ENCODE measurements at regions not wholly inside any gene's neighbourhood (a gene's known extent, or its start where the extent isn't known, plus 50 kb on each side); places are given as distances from the start of the nearest gene placed in this dataset.

DNA sequence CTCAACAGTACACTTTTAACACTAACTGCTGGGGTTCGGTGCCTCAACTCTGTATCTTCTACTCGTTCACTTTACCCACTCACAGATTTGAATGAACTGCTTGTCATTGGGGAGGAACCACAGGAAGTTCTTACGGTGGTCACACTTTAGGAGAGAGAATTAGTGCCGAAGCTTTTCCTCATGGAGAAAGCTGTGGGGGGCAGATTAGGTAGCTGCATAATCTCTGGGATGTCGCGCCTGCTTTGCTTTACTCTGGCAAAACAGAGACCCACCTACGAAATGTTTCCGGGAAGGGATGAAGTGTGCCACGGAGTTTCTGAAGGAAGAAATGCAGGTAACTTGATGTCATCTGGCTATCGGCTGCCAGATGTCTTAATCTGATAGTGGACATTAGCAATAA, 949.7 kb upstream of the TENM3 start:
- no peaks in the 10 kb centered on the region for H3K9me3 ChIP-seq (replicated peaks in 1 of 2; ENCODE audit: control insufficient read depth in 1 of 2, insufficient read depth in 1 of 2, low read length in 2 of 2)
- no peaks in the 10 kb centered on the region for H3K4me1 ChIP-seq (ENCODE audit: control insufficient read depth in 1 of 2, insufficient read depth in 2 of 2, low read length in 2 of 2)
- no peaks in the 10 kb centered on the region for H3K27me3 ChIP-seq (ENCODE audit: control insufficient read depth in 2 of 2, insufficient read depth in 2 of 2, low read length in 2 of 2)
- Mint-ChIP-seq H3K27me3 (ENCODE audit: low read depth in 3 of 3) (peaks cover 0 to 2% (median 0%) of the 10 kb centered on the region in 3 donors), H3K9me3 (peaks cover 0 to 2% (median 0%) of the 10 kb centered on the region in 7 donors), H3K27ac (no peak overlapping the region), H3K4me3 (no peak overlapping the region), H3K36me3 (no peaks in the 10 kb centered on the region), H3K4me1 (no peaks in the 10 kb centered on the region)
- no peak overlapping the region for H2AFZ ChIP-seq (ENCODE audit: insufficient read depth, low read depth, low read length, poor library complexity, severe bottlenecking)
- WGBS (ENCODE audit: insufficient coverage), result 91% methylated on average over 8 of the region's 10 CpGs
- no peak overlapping the region for H3K9ac ChIP-seq (ENCODE audit: insufficient read depth, low read length, poor library complexity, severe bottlenecking)
- no peaks in the 10 kb centered on the region for H4K20me1 ChIP-seq (ENCODE audit: insufficient read depth, low read length)
- no peak overlapping the region for H3K27ac ChIP-seq (ENCODE audit: low read depth in 1 of 2, low read length in 2 of 2)
- intact Hi-C loops (cut with micrococcal nuclease), result no loop called here
- TF ChIP-seq, protein P1, sequence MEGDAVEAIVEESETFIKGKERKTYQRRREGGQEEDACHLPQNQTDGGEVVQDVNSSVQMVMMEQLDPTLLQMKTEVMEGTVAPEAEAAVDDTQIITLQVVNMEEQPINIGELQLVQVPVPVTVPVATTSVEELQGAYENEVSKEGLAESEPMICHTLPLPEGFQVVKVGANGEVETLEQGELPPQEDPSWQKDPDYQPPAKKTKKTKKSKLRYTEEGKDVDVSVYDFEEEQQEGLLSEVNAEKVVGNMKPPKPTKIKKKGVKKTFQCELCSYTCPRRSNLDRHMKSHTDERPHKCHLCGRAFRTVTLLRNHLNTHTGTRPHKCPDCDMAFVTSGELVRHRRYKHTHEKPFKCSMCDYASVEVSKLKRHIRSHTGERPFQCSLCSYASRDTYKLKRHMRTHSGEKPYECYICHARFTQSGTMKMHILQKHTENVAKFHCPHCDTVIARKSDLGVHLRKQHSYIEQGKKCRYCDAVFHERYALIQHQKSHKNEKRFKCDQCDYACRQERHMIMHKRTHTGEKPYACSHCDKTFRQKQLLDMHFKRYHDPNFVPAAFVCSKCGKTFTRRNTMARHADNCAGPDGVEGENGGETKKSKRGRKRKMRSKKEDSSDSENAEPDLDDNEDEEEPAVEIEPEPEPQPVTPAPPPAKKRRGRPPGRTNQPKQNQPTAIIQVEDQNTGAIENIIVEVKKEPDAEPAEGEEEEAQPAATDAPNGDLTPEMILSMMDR (IDR thresholded peaks at IDR 0.05), result no peak
- no peak for DNase-seq
- H3K4me2 ChIP-seq (replicated peaks; ENCODE audit: extremely low read depth, low read length, poor library complexity, severe bottlenecking), result no peak overlapping the region
- H3K4me3 ChIP-seq (replicated peaks in 1 of 3; ENCODE audit: low read depth in 2 of 3, low read length in 3 of 3), result no peak overlapping the region
- H3K79me2 ChIP-seq (ENCODE audit: insufficient read depth, low read length), result no peaks in the 10 kb centered on the region
- no peaks in the 10 kb centered on the region for H3K36me3 ChIP-seq (replicated peaks in 1 of 2; ENCODE audit: control insufficient read depth in 1 of 2, insufficient read depth in 2 of 2, low read length in 2 of 2)

DNA sequence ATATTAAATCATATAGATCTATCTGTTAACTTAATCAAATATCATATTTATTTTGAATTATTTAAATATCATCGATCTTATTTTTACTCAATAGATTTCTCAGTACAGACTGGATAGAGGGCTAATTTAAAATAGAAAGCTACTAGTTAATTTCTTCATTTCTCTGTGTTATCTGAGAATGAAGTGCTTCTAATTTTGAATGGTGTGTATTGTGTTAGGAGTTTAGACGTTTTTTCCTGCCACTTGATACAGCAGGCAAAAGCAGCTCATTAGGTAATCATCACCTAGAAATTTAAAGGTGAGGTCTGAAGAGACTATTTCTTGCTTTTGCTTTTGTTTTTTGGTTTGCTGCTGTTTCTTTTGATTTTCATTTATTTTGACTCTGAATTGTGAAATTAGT, 948.8 kb upstream of the TENM3 start:
- no peaks in the 10 kb centered on the region for H3K79me2 ChIP-seq (ENCODE audit: insufficient read depth, low read length)
- intact Hi-C loops (cut with micrococcal nuclease), result no loop called here
- TF ChIP-seq, protein P1 (IDR thresholded peaks at IDR 0.05), result no peak

More for the DNA sequence above, 948.8 kb upstream of the TENM3 start:
- no peak overlapping the region for H3K27ac Mint-ChIP-seq
- no CpG with 5 or more reads among the region's 2 CpGs for WGBS (ENCODE audit: insufficient coverage)
- no peak overlapping the region for H3K9ac ChIP-seq (ENCODE audit: insufficient read depth, low read length, poor library complexity, severe bottlenecking)
- H3K4me3 Mint-ChIP-seq, result no peak overlapping the region
- peaks cover 0 to 2% (median 0%) of the 10 kb centered on the region in 3 donors for H3K27me3 Mint-ChIP-seq (ENCODE audit: low read depth in 3 of 3)
- no peaks in the 10 kb centered on the region for H4K20me1 ChIP-seq (ENCODE audit: insufficient read depth, low read length)
- no peaks in the 10 kb centered on the region for H3K4me1 Mint-ChIP-seq
- H3K27ac ChIP-seq (ENCODE audit: low read depth in 1 of 2, low read length in 2 of 2), result no peak overlapping the region
- H3K27me3 ChIP-seq (ENCODE audit: control insufficient read depth in 2 of 2, insufficient read depth in 2 of 2, low read length in 2 of 2), result no peaks in the 10 kb centered on the region
- no peaks in the 10 kb centered on the region for H3K4me1 ChIP-seq (ENCODE audit: control insufficient read depth in 1 of 2, insufficient read depth in 2 of 2, low read length in 2 of 2)
- H2AFZ ChIP-seq (ENCODE audit: insufficient read depth, low read depth, low read length, poor library complexity, severe bottlenecking), result no peak overlapping the region
- H3K9me3 Mint-ChIP-seq, result peaks cover 0 to 2% (median 0%) of the 10 kb centered on the region in 7 donors
- no peaks in the 10 kb centered on the region for H3K36me3 ChIP-seq (replicated peaks in 1 of 2; ENCODE audit: control insufficient read depth in 1 of 2, insufficient read depth in 2 of 2, low read length in 2 of 2)
- no peak for DNase-seq
- no peak overlapping the region for H3K4me3 ChIP-seq (replicated peaks in 1 of 3; ENCODE audit: low read depth in 2 of 3, low read length in 3 of 3)
- H3K4me2 ChIP-seq (replicated peaks; ENCODE audit: extremely low read depth, low read length, poor library complexity, severe bottlenecking), result no peak overlapping the region
- no peaks in the 10 kb centered on the region for H3K9me3 ChIP-seq (replicated peaks in 1 of 2; ENCODE audit: control insufficient read depth in 1 of 2, insufficient read depth in 1 of 2, low read length in 2 of 2)
- no peaks in the 10 kb centered on the region for H3K36me3 Mint-ChIP-seq

All from CD14-positive monocyte (primary cell).